22Rv1 (cell line): ENCODE measurements at regions not wholly inside any gene's neighbourhood (a gene's known extent, or its start where the extent isn't known, plus 50 kb on each side); places are given as distances from the start of the nearest gene placed in this dataset.

Experiments
- ZFX ChIP-seq: fragments of 450-650 bp; IDR thresholded peaks from 2 replicates; pipeline ENCODE4 v1.6.1; 2017; ENCODE audit warnings: antibody characterized with exemption, borderline replicate concordance
- TF ChIP-seq, protein P1 (sequence below): fragments of 450-650 bp; IDR thresholded peaks from 2 replicates; pipeline ENCODE4 v1.5.1; 2017; ENCODE audit warnings: mild to moderate bottlenecking

DNA sequence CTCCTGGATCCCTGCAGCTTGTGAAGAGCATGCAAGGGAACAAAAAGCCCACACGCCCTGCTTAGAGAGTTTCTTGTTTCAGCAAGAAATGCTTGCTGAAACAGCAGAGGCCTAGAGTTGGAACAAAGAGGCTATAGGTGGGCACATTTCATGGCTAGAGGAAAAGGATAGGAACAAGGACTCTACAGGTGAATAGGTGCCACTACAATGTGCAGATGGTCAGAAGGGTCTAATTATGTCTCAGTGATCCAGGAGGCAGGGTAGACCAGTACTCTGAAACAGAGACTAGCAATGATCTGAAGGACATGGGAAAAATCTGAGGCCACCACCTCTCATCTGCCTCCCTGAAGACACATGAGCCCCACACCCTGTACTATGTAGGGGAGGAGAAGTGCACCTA is 609.0 kb downstream of the REEP3 start:
- TF ChIP-seq, protein P1, sequence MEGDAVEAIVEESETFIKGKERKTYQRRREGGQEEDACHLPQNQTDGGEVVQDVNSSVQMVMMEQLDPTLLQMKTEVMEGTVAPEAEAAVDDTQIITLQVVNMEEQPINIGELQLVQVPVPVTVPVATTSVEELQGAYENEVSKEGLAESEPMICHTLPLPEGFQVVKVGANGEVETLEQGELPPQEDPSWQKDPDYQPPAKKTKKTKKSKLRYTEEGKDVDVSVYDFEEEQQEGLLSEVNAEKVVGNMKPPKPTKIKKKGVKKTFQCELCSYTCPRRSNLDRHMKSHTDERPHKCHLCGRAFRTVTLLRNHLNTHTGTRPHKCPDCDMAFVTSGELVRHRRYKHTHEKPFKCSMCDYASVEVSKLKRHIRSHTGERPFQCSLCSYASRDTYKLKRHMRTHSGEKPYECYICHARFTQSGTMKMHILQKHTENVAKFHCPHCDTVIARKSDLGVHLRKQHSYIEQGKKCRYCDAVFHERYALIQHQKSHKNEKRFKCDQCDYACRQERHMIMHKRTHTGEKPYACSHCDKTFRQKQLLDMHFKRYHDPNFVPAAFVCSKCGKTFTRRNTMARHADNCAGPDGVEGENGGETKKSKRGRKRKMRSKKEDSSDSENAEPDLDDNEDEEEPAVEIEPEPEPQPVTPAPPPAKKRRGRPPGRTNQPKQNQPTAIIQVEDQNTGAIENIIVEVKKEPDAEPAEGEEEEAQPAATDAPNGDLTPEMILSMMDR, result no peak
- TF ChIP-seq ZFX, result no peak
